Glutamatergic neuron (in vitro differentiated cells): ENCODE measurements at regions not wholly inside any gene's neighbourhood (a gene's known extent, or its start where the extent isn't known, plus 50 kb on each side); places are given as distances from the start of the nearest gene placed in this dataset.

Source experiments
- DNase-seq: peaks from one replicate; pipeline ENCODE4 v3.0.0; 2022
- H3K27ac Mint-ChIP-seq: one replicate; pipeline ENCODE4 v1.8.0; 2020; ENCODE audit warnings: mild to moderate bottlenecking, mixed read lengths, inconsistent platforms; ENCODE audit not compliant: unreplicated experiment
- H3K27me3 Mint-ChIP-seq: one replicate; pipeline ENCODE4 v1.8.0; 2020; ENCODE audit warnings: mild to moderate bottlenecking, moderate library complexity, mixed read lengths, inconsistent platforms; ENCODE audit not compliant: unreplicated experiment
- H3K36me3 Mint-ChIP-seq: one replicate; pipeline ENCODE4 v1.8.0; 2020; ENCODE audit warnings: mild to moderate bottlenecking, mixed read lengths, inconsistent platforms; ENCODE audit not compliant: unreplicated experiment
- H3K4me1 Mint-ChIP-seq: one replicate; pipeline ENCODE4 v1.8.0; 2020; ENCODE audit warnings: mild to moderate bottlenecking, low read depth, mixed read lengths, inconsistent platforms; ENCODE audit not compliant: unreplicated experiment
- H3K4me3 Mint-ChIP-seq: one replicate; pipeline ENCODE4 v1.8.0; 2020; ENCODE audit warnings: mild to moderate bottlenecking, mixed read lengths, inconsistent platforms; ENCODE audit not compliant: unreplicated experiment
- H3K9me3 Mint-ChIP-seq: one replicate; pipeline ENCODE4 v1.8.0; 2020; ENCODE audit warnings: mild to moderate bottlenecking, moderate library complexity, mixed read lengths, inconsistent platforms; ENCODE audit not compliant: unreplicated experiment
- TF ChIP-seq, protein P1 (sequence below): fragments of 200-600 bp; sonication (generic); IDR thresholded peaks from one replicate; pipeline ENCODE4 v1.5.0; 2021; ENCODE audit not compliant: partially characterized antibody, unreplicated experiment

DNA sequence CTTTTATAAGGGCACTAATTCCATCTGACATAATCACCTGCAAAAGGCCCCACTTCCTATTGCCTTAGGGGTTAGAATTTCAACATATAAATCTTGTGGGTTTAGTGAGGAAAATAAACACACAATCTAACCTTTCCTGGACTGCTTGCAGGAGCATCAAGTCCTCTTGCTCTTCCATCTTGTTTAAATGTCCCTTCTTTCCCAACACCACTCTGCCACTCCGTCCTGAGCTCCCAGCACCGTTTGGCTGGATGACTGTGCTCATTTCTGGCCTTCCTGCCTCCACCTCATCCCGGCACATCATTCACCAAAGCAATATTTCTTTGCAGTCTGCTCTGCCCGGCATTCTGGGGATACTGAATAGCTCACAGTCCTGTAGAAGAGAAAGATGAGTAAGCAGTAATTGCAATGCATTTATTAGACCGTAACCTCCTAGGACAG lies 247.8 kb downstream of the BCL2 start:
- Mint-ChIP-seq H3K27ac (no peak overlapping the region), H3K36me3 (no peaks in the 10 kb centered on the region)

DNA sequence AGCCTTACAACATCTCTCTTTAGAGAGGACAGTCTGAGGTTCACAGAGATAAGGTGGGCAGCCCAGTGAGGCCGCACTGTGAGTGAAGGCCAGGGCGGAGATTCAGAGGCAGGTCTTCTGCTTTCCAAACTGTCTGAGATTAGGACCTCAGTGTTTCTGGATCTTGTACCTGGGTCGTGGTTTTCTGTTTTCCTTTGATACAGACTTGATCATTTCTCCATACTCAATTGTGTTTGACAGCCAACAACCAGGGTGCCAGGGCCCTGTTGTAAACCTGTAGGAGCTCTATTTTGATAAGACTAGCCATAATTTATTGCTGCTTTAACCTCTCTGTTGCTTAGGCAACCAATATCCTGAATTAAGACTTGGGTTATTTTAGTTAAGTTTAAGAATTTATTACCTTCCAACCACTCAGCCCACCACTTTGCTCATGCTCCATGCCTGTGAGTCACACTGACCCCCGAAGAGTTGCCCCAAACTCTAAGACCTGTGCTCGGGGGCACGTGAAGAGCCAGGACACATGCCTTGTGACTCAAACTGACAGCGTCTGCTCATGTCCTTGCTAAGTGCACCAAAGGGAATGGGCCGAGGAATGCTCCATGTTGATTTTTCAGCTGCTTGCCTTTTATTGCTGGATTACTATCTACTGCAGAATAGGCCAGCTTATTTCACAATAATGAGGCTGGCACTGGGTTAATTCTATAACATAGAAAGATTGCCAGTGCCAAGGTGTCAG lies 248.6 kb downstream of the BCL2 start:
- Mint-ChIP-seq H3K36me3 (no peaks in the 10 kb centered on the region), H3K4me1 (peaks cover 9% of the 10 kb centered on the region), H3K9me3 (peaks cover 1% of the 10 kb centered on the region), H3K4me3 (no peak overlapping the region), H3K27ac (no peak overlapping the region), H3K27me3 (peaks cover 2% of the 10 kb centered on the region)
- TF ChIP-seq, protein P1, sequence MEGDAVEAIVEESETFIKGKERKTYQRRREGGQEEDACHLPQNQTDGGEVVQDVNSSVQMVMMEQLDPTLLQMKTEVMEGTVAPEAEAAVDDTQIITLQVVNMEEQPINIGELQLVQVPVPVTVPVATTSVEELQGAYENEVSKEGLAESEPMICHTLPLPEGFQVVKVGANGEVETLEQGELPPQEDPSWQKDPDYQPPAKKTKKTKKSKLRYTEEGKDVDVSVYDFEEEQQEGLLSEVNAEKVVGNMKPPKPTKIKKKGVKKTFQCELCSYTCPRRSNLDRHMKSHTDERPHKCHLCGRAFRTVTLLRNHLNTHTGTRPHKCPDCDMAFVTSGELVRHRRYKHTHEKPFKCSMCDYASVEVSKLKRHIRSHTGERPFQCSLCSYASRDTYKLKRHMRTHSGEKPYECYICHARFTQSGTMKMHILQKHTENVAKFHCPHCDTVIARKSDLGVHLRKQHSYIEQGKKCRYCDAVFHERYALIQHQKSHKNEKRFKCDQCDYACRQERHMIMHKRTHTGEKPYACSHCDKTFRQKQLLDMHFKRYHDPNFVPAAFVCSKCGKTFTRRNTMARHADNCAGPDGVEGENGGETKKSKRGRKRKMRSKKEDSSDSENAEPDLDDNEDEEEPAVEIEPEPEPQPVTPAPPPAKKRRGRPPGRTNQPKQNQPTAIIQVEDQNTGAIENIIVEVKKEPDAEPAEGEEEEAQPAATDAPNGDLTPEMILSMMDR, result no peak
- no peak for DNase-seq

More for the DNA sequence above, 247.8 kb downstream of the BCL2 start:
- DNase-seq, result no peak
- peaks cover 1% of the 10 kb centered on the region for H3K9me3 Mint-ChIP-seq
- H3K4me3 Mint-ChIP-seq, result no peak overlapping the region
- peaks cover 2% of the 10 kb centered on the region for H3K27me3 Mint-ChIP-seq
- H3K4me1 Mint-ChIP-seq, result peaks cover 8% of the 10 kb centered on the region
- TF ChIP-seq, protein P1, result no peak

DNA sequence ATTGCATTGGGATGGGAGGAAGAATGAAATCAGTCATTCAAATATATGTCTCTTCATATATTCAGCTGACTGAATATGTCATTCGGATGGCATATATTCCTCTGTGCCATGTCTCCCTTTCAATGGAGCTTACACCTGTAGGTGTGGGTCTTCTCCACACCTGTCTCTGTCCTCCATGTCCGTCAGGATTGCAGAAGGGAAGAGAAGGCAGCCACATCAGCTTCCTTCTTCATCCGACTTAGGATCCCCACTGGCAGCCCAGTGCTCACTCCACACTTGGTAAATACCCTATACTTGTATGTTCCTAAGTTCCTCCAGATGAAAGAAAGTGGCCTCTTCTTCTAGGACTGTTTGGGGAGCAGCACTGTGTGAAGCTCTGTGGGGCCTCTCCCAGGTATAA lies 250.1 kb downstream of the BCL2 start:
- peaks cover 1% of the 10 kb centered on the region for H3K9me3 Mint-ChIP-seq
- TF ChIP-seq, protein P1, result no peak

DNA sequence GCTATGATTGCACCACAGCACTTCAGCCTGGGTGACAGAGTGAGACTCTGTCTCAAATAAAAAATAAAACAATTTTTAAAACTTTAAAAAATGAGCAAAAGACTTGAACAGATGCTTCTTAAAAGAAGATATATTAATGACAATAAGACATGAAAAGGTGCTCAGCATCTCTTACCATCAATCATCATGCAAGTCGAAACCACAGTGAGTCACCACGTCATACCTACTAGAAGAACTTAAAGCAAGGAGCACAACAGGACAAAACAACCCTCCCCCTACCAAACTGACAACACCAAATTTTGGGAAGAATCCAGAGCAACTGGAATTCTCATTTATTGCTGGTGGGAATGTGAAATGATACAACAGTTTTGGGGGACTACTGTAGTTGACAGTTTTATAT lies 251.6 kb downstream of the BCL2 start:
- Mint-ChIP-seq H3K36me3 (no peaks in the 10 kb centered on the region), H3K4me1 (peaks cover 3% of the 10 kb centered on the region), H3K27me3 (peaks cover 7% of the 10 kb centered on the region), H3K9me3 (peaks cover 1% of the 10 kb centered on the region), H3K4me3 (no peak overlapping the region), H3K27ac (no peak overlapping the region)
- no peak for DNase-seq
- TF ChIP-seq, protein P1, result no peak

More for the DNA sequence above, 250.1 kb downstream of the BCL2 start:
- Mint-ChIP-seq H3K27me3 (peaks cover 4% of the 10 kb centered on the region), H3K4me1 (peaks cover 1% of the 10 kb centered on the region), H3K36me3 (no peaks in the 10 kb centered on the region), H3K4me3 (no peak overlapping the region), H3K27ac (no peak overlapping the region)
- DNase-seq, result no peak

DNA sequence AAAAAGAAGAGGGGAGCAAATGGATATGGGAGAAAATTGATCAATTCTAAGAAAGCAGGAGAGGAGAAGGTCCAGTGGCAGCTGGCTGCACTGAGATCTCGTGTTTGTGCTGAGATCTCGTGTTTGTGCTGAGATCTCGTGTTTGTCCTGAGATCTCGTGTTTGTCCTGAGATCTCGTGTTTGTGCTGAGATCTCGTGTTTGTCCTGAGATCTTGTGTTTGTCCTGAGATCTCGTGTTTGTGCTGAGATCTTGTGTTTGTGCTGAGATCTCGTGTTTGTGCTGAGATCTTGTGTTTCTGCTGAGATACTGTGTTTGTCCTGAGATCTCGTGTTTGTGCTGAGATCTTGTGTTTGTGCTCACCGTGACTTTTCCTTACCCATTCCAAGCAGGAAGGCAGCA lies 254.4 kb downstream of the BCL2 start:
- H3K36me3 Mint-ChIP-seq, result no peaks in the 10 kb centered on the region

More for the DNA sequence above, 254.4 kb downstream of the BCL2 start:
- no peak for DNase-seq
- Mint-ChIP-seq H3K4me1 (peaks cover 3% of the 10 kb centered on the region), H3K9me3 (peaks cover 4% of the 10 kb centered on the region), H3K27me3 (peaks cover 10% of the 10 kb centered on the region), H3K27ac (no peak overlapping the region), H3K4me3 (no peak overlapping the region)
- TF ChIP-seq, protein P1, result no peak
